ENCODE measurements at regions not wholly inside any gene's neighbourhood (a gene's known extent, or its start where the extent isn't known, plus 50 kb on each side); places are given as distances from the start of the nearest gene placed in this dataset.

GRCh38 chr12:130068741-130069140 lies 93.5 kb upstream of the FZD10 start:
- no peak for TF ChIP-seq POLR2A (IDR thresholded peaks at IDR 0.05)
- TF ChIP-seq CTCF (IDR thresholded peaks at IDR 0.05): no peak
